Tibial nerve (tissue), 4 donors: ENCODE measurements at regions not wholly inside any gene's neighbourhood (a gene's known extent, or its start where the extent isn't known, plus 50 kb on each side); places are given as distances from the start of the nearest gene placed in this dataset.

ENCODE experiments used
- DNase-seq, 2 donors: peaks; one replicate each; pipeline ENCODE4 v3.0.0-alpha.2; 2019; ENCODE audit warnings: low spot score in 2 of 2
- H3K27ac ChIP-seq, 4 donors: fragments of 200-600 bp; sonication (generic) in 3 of 4; one replicate each; pipeline ENCODE4 v1.5.1; 2017 to 2019; ENCODE audit warnings: mild to moderate bottlenecking in 1 of 4
- H3K27me3 ChIP-seq, 2 donors: fragments of 200-600 bp; sonication (generic) in 1 of 2; one replicate each; pipeline versions ENCODE4 v1.5.1 to v1.6.0; 2017 to 2019
- H3K36me3 ChIP-seq, 3 donors: fragments of 200-600 bp; sonication (generic); one replicate each; pipeline ENCODE4 v1.5.1; 2018 to 2019
- H3K4me1 ChIP-seq, 4 donors: fragments of 200-600 bp; sonication (generic) in 3 of 4; one replicate each; pipeline ENCODE4 v1.5.1; 2017 to 2019
- H3K4me3 ChIP-seq, 4 donors: fragments of 200-600 bp; sonication (generic) in 3 of 4; one replicate each; pipeline ENCODE4 v1.5.1; 2017 to 2019; ENCODE audit warnings: mild to moderate bottlenecking in 1 of 4, moderate library complexity in 1 of 4
- H3K9me3 ChIP-seq, 4 donors: fragments of 200-600 bp; sonication (generic) in 3 of 4; one replicate each; pipeline ENCODE4 v1.5.1; 2017 to 2019
- CTCF ChIP-seq, 5 experiments: fragments of 200-600 bp in 3 of 5; fragments of 450-650 bp in 2 of 5; sonication (generic) in 3 of 5; IDR thresholded peaks; one replicate each; pipeline ENCODE4 v1.5.1; 2016 to 2019; ENCODE audit warnings: antibody characterized with exemption in 5 of 5, mild to moderate bottlenecking in 3 of 5, moderate library complexity in 2 of 5
- EP300 ChIP-seq, 2 donors: sonication (generic); formaldehyde crosslinking; IDR thresholded peaks; one replicate each; pipeline ENCODE4 v1.6.1; 2017; ENCODE audit warnings: antibody characterized with exemption in 2 of 2, mild to moderate bottlenecking in 1 of 2
- POLR2A ChIP-seq, 2 donors: fragments of 450-650 bp; IDR thresholded peaks; one replicate each; pipeline ENCODE4 v1.6.1; 2017; ENCODE audit warnings: antibody characterized with exemption in 2 of 2, mild to moderate bottlenecking in 2 of 2, moderate library complexity in 2 of 2
- WGBS, 2 donors: methylation state at CpG; one replicate each; pipeline ENCODE4 v1.1.5; 2018; 5-methylcytosine and 5-hydroxymethylcytosine counted together

GRCh38 chrY:7968293-7968692, 1056.7 kb upstream of the AMELY start:
- TF ChIP-seq EP300 (IDR thresholded peaks at IDR 0.05) (no peak), POLR2A (IDR thresholded peaks at IDR 0.05) (no peak), CTCF (IDR thresholded peaks at IDR 0.05) (no peak)
- no peak for DNase-seq
- 83% methylated on average over 1 of the region's 2 CpGs; no CpG with 5 or more reads in 1 of the 2 donors for WGBS, 2 donors
- Histone ChIP-seq H3K27me3 (no peaks in the 10 kb centered on the region), H3K36me3 (no peaks in the 10 kb centered on the region), H3K27ac (no peak overlapping the region), H3K4me1 (no peaks in the 10 kb centered on the region), H3K9me3 (no peaks in the 10 kb centered on the region), H3K4me3 (no peak overlapping the region)

GRCh38 chrY:7966916-7967315, 1055.4 kb upstream of the AMELY start:
- Histone ChIP-seq H3K4me1 (no peaks in the 10 kb centered on the region), H3K36me3 (no peaks in the 10 kb centered on the region), H3K4me3 (no peak overlapping the region), H3K27me3 (no peaks in the 10 kb centered on the region), H3K9me3 (no peaks in the 10 kb centered on the region), H3K27ac (no peak overlapping the region)
- WGBS, 2 donors: 68% methylated on average over 2 of the region's 2 CpGs; no CpG with 5 or more reads in 1 of the 2 donors
- no peak for DNase-seq
- no peak for TF ChIP-seq POLR2A (IDR thresholded peaks at IDR 0.05)
- no peak for TF ChIP-seq CTCF (IDR thresholded peaks at IDR 0.05)
- TF ChIP-seq EP300 (IDR thresholded peaks at IDR 0.05): no peak

GRCh38 chrY:7963393-7963792, 1051.8 kb upstream of the AMELY start:
- no peak for TF ChIP-seq EP300 (IDR thresholded peaks at IDR 0.05)
- TF ChIP-seq POLR2A (IDR thresholded peaks at IDR 0.05): no peak
- no peak for TF ChIP-seq CTCF (IDR thresholded peaks at IDR 0.05)
- H3K4me3 ChIP-seq: no peak overlapping the region
- no peaks in the 10 kb centered on the region for H3K4me1 ChIP-seq
- no peaks in the 10 kb centered on the region for H3K27me3 ChIP-seq
- H3K36me3 ChIP-seq: no peaks in the 10 kb centered on the region
- WGBS, 2 donors: 89% methylated on average over 3 of the region's 3 CpGs; no CpG with 5 or more reads in 1 of the 2 donors
- no peaks in the 10 kb centered on the region for H3K9me3 ChIP-seq
- H3K27ac ChIP-seq: no peak overlapping the region
- DNase-seq: no peak

GRCh38 chrY:7962350-7962749, 1050.8 kb upstream of the AMELY start:
- Histone ChIP-seq H3K36me3 (no peaks in the 10 kb centered on the region), H3K4me1 (no peaks in the 10 kb centered on the region), H3K27me3 (no peaks in the 10 kb centered on the region), H3K9me3 (no peaks in the 10 kb centered on the region), H3K27ac (no peak overlapping the region), H3K4me3 (no peak overlapping the region)
- no peak for DNase-seq
- no peak for TF ChIP-seq CTCF (IDR thresholded peaks at IDR 0.05)
- WGBS, 2 donors: 100% methylated on average over 1 of the region's 1 CpG; no CpG with 5 or more reads in 1 of the 2 donors

- H3K4me1 ChIP-seq: no peaks in the 10 kb centered on the region
- TF ChIP-seq POLR2A (IDR thresholded peaks at IDR 0.05) (no peak), EP300 (IDR thresholded peaks at IDR 0.05) (no peak), CTCF (IDR thresholded peaks at IDR 0.05) (no peak)
- 69% methylated on average over 2 of the region's 2 CpGs; no CpG with 5 or more reads in 1 of the 2 donors for WGBS, 2 donors
- no peaks in the 10 kb centered on the region for H3K9me3 ChIP-seq
- H3K27me3 ChIP-seq: no peaks in the 10 kb centered on the region
- no peak for DNase-seq
- H3K4me3 ChIP-seq: no peak overlapping the region
- no peak overlapping the region for H3K27ac ChIP-seq
- H3K36me3 ChIP-seq: no peaks in the 10 kb centered on the region
Measured at GRCh38 chrY:7961811-7962210, 1050.3 kb upstream of the AMELY start.
